K562 (cell line): ENCODE measurements at regions not wholly inside any gene's neighbourhood (a gene's known extent, or its start where the extent isn't known, plus 50 kb on each side); places are given as distances from the start of the nearest gene placed in this dataset.

Experiments
- ATAC-seq: fragments of 200-7000 bp; cut with Tn5 transposase; 3 replicates; pipeline ENCODE4 v1.9.1; 2020; ENCODE audit warnings: moderate library complexity
- BruUV-seq: library from RNA; stranded (reverse); fragments of 400-500 nt; replicated peaks from 2 replicates; lab custom pipeline; 2021; lab: Mats Ljungman, UMichigan
- CTCF ChIA-PET: fragments of 300-600 bp; formaldehyde crosslinking; extraction: SDS; loops from one replicate; lab custom pipeline; 2021; ENCODE audit warnings: low intra/inter-chr PET ratio; lab: Yijun Ruan, JAX
- POLR2A ChIA-PET: fragments of 300-600, 350-650 bp; sonication (Branson Sonifier 250); formaldehyde crosslinking; extraction: SDS; loops from one replicate; lab custom pipeline; 2021; ENCODE audit warnings: antibody characterized with exemption, inconsistent platforms; lab: Yijun Ruan, JAX
- DNase-seq, 4 experiments: peaks; one replicate each; pipeline versions ENCODE4 v3.0.0 to v3.0.0-alpha.2; 2011 to 2018; ENCODE audit warnings: low spot score in 3 of 4, mixed read lengths in 3 of 4; ENCODE audit errors: extremely low read depth in 1 of 4
- FAIRE-seq: peaks from 2 replicates; lab custom pipeline; 2011; peaks lifted over from hg19 to GRCh38; lab: Jason Lieb, UNC
- H2AFZ ChIP-seq: 2 replicates; pipeline ENCODE4 v1.6.0; 2011; ENCODE audit warnings: low read depth, low read length, control low read depth, inconsistent platforms
- H3K27ac ChIP-seq: fragments of 200-600 bp; 3 replicates; pipeline ENCODE4 v1.8.0; 2011; ENCODE audit warnings: low read depth, mild to moderate bottlenecking, control low read depth, inconsistent platforms, low read length, moderate library complexity, mixed read lengths; ENCODE audit errors: extremely low read depth
- H3K27me3 ChIP-seq, 2 experiments: fragments of 300-600 bp in 1 of 2; 2 replicates in 1 of 2; 3 replicates in 1 of 2; pipeline versions ENCODE4 v1.6.0 to v1.8.0; 2011; ENCODE audit warnings: inconsistent platforms in 2 of 2, low read length in 2 of 2, mild to moderate bottlenecking in 1 of 2, mixed read lengths in 1 of 2, moderate library complexity in 1 of 2; ENCODE audit not compliant: control insufficient read depth in 2 of 2, insufficient read depth in 2 of 2
- H3K36me3 ChIP-seq: fragments of 300-600 bp; 3 replicates; pipeline ENCODE4 v1.8.0; 2011; ENCODE audit warnings: mild to moderate bottlenecking, low read length, inconsistent platforms; ENCODE audit not compliant: control insufficient read depth, insufficient read depth
- H3K4me1 ChIP-seq, 2 experiments: fragments of 200-600 bp in 1 of 2; replicated peaks in 1 of 2; 2 replicates in 1 of 2; 3 replicates in 1 of 2; pipeline versions ENCODE4 v1.5.1 to v1.8.0; 2011; ENCODE audit warnings: inconsistent platforms in 2 of 2, low read length in 2 of 2, mild to moderate bottlenecking in 1 of 2, mixed read lengths in 1 of 2, moderate library complexity in 1 of 2; ENCODE audit not compliant: control insufficient read depth in 2 of 2, insufficient read depth in 2 of 2
- H3K4me2 ChIP-seq: 2 replicates; pipeline ENCODE4 v1.6.1; 2011; ENCODE audit warnings: low read length, control low read depth, inconsistent platforms, mixed read lengths; ENCODE audit not compliant: insufficient read depth
- H3K4me3 ChIP-seq: fragments of 200-600 bp; sonication (generic), shearing (Covaris generic); 2 replicates; pipeline ENCODE4 v1.5.1; 2016; ENCODE audit warnings: control low read depth, inconsistent platforms
- H3K79me2 ChIP-seq: fragments of 200-600 bp; 3 replicates; pipeline ENCODE4 v1.8.0; 2011; ENCODE audit warnings: low read length, inconsistent platforms; ENCODE audit not compliant: control insufficient read depth, insufficient read depth
- H3K9ac ChIP-seq, 2 experiments: 2 replicates each; pipeline versions ENCODE4 v1.6.0 to v1.6.1; 2011; ENCODE audit warnings: low read depth in 2 of 2, low read length in 2 of 2, control low read depth in 1 of 2, inconsistent platforms in 1 of 2, mild to moderate bottlenecking in 1 of 2, mixed read lengths in 1 of 2; ENCODE audit not compliant: insufficient read depth in 1 of 2
- H3K9me1 ChIP-seq: one replicate; pipeline ENCODE4 v1.6.0; 2011; ENCODE audit warnings: inconsistent platforms, mild to moderate bottlenecking, low read length, moderate library complexity; ENCODE audit not compliant: control insufficient read depth, insufficient read depth
- H3K9me3 ChIP-seq: replicated peaks from 2 replicates; pipeline ENCODE4 v1.5.1; 2011; ENCODE audit warnings: low read depth, low read length, inconsistent platforms; ENCODE audit not compliant: control insufficient read depth, insufficient read depth
- H4K20me1 ChIP-seq: replicated peaks from 2 replicates; pipeline ENCODE4 v1.6.1; 2011; ENCODE audit warnings: low read length, inconsistent platforms, mixed read lengths; ENCODE audit not compliant: control insufficient read depth, insufficient read depth
- CBFA2T3 ChIP-seq: fragments of 450-650 bp; IDR thresholded peaks from 2 replicates; pipeline ENCODE4 v1.6.1; 2017
- CBX5 ChIP-seq: IDR thresholded peaks from 2 replicates; pipeline ENCODE4 v1.6.1; 2014; ENCODE audit warnings: low read depth, borderline replicate concordance
- HDAC8 ChIP-seq: fragments of 450-650 bp; IDR thresholded peaks from 2 replicates; pipeline ENCODE4 v1.6.1; 2016; ENCODE audit warnings: mild to moderate bottlenecking, missing genetic modification characterization, moderate library complexity, missing compliant biosample characterization
- KLF13 ChIP-seq: fragments of 450-650 bp; IDR thresholded peaks from 2 replicates; pipeline ENCODE4 v1.6.1; 2016; ENCODE audit warnings: missing genetic modification characterization, low read depth, mild to moderate bottlenecking, missing compliant biosample characterization, moderate library complexity, borderline replicate concordance
- MED1 ChIP-seq: sonication (generic); formaldehyde crosslinking; IDR thresholded peaks from 2 replicates; pipeline ENCODE4 v1.8.1; 2023; ENCODE audit warnings: missing genetic modification reagents, borderline replicate concordance
- NR2C1 ChIP-seq, 2 experiments: fragments of 450-650 bp; IDR thresholded peaks; 2 replicates each; pipeline ENCODE4 v1.6.1; 2017; ENCODE audit warnings: mild to moderate bottlenecking in 2 of 2, antibody characterized with exemption in 1 of 2, inconsistent platforms in 1 of 2, missing compliant biosample characterization in 1 of 2, missing genetic modification characterization in 1 of 2
- RAD21 ChIP-seq, 2 experiments: fragments of 250-450 bp in 1 of 2; fragments of 450-650 bp in 1 of 2; sonication (Bioruptor Pico) in 1 of 2; formaldehyde crosslinking in 1 of 2; IDR thresholded peaks in 1 of 2; conservative IDR thresholded peaks in 1 of 2; 2 replicates each; pipeline versions ENCODE4 v1.4.0 to v1.8.0; 2020 to 2022; ENCODE audit warnings: mild to moderate bottlenecking in 2 of 2, moderate library complexity in 1 of 2
- SAP30 ChIP-seq: fragments of 200-600 bp; sonication (generic); IDR thresholded peaks from 2 replicates; pipeline ENCODE4 v1.6.1; 2012; ENCODE audit warnings: borderline replicate concordance, low read depth, mild to moderate bottlenecking, moderate library complexity, low read length, control low read depth, inconsistent platforms; ENCODE audit not compliant: insufficient read depth, poor library complexity, severe bottlenecking
- TEAD2 ChIP-seq: fragments of 450-650 bp; IDR thresholded peaks from 2 replicates; pipeline ENCODE4 v1.6.1; 2016; ENCODE audit warnings: missing genetic modification characterization, control low read depth, missing compliant biosample characterization
- ZNF589 ChIP-seq: fragments of 200-800 bp; sonication (Bioruptor generic); IDR thresholded peaks from 2 replicates; pipeline ENCODE4 v1.6.1; 2016; ENCODE audit warnings: low read depth, missing genetic modification characterization, missing compliant biosample characterization
- in situ Hi-C: fragments of 300-500 bp; cut with MboI; formaldehyde crosslinking; loops from 4 replicates; pipeline ENCODE4 v1.15.0; 2018; ENCODE audit warnings: inconsistent platforms, mixed read lengths
- intact Hi-C: fragments of 100-400 bp; cut with micrococcal nuclease; formaldehyde crosslinking; loops from 2 replicates; pipeline ENCODE4 v1.14.2; 2022
- TF ChIP-seq, protein P1 (sequence below): sonication (generic); formaldehyde crosslinking; IDR thresholded peaks from 2 replicates; pipeline ENCODE4 v1.8.0; 2023; ENCODE audit warnings: mild to moderate bottlenecking, missing genetic modification reagents
- TF ChIP-seq, protein P2 (sequence below): fragments of 450-650 bp; IDR thresholded peaks from 2 replicates; pipeline ENCODE4 v1.6.1; 2016; ENCODE audit warnings: mild to moderate bottlenecking
- TF ChIP-seq, protein P3 (sequence below): fragments of 250-450 bp; sonication (Bioruptor Pico); IDR thresholded peaks from 2 replicates; pipeline ENCODE4 v1.5.0; 2021

DNA sequence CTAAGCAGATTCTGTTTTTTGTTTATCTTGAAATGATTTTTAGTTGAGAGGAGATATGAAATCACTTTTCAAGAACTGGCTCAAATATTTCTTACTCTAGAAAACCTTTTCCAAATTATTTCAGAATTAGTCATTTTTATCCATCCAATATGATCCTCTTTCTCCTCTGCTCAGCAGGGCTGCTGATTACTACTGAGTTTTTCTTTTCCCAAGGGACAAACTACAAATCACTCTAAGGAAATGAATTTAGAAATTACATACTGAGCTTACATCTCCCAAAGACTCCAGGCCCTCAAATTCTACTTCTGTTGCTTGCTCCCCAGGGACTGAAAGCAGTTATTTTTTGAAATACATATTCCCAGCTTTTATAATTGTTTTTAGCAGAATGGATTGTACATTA is 87.4 kb upstream of the UFM1 start (continued):
- TF ChIP-seq, protein P1, sequence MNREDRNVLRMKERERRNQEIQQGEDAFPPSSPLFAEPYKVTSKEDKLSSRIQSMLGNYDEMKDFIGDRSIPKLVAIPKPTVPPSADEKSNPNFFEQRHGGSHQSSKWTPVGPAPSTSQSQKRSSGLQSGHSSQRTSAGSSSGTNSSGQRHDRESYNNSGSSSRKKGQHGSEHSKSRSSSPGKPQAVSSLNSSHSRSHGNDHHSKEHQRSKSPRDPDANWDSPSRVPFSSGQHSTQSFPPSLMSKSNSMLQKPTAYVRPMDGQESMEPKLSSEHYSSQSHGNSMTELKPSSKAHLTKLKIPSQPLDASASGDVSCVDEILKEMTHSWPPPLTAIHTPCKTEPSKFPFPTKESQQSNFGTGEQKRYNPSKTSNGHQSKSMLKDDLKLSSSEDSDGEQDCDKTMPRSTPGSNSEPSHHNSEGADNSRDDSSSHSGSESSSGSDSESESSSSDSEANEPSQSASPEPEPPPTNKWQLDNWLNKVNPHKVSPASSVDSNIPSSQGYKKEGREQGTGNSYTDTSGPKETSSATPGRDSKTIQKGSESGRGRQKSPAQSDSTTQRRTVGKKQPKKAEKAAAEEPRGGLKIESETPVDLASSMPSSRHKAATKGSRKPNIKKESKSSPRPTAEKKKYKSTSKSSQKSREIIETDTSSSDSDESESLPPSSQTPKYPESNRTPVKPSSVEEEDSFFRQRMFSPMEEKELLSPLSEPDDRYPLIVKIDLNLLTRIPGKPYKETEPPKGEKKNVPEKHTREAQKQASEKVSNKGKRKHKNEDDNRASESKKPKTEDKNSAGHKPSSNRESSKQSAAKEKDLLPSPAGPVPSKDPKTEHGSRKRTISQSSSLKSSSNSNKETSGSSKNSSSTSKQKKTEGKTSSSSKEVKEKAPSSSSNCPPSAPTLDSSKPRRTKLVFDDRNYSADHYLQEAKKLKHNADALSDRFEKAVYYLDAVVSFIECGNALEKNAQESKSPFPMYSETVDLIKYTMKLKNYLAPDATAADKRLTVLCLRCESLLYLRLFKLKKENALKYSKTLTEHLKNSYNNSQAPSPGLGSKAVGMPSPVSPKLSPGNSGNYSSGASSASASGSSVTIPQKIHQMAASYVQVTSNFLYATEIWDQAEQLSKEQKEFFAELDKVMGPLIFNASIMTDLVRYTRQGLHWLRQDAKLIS: no peak

DNA sequence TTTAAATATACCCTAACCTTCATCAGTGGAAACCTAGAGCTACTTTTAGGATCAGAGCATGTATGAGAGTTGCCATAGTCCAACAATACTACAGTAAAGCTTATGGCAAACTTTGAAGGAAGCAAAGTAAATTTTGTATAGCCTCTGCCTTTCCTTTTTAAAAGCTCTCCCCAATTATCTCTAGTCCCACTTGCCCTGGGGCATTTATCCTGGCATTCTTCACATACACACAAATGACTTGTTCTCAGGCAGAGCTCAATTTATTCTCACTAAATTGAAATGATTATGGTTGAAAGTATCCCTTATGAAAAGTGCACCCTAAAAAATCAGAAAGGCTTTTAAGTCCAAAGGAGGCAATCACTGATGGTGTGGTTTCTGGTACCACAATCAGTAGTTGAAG is 94.1 kb upstream of the UFM1 start:
- no TSS peak for BruUV-seq
- H3K4me1 ChIP-seq: no peaks in the 10 kb centered on the region
- TF ChIP-seq MED1 (CRISPR knock-in tag): no peak
- TF ChIP-seq, protein P2, sequence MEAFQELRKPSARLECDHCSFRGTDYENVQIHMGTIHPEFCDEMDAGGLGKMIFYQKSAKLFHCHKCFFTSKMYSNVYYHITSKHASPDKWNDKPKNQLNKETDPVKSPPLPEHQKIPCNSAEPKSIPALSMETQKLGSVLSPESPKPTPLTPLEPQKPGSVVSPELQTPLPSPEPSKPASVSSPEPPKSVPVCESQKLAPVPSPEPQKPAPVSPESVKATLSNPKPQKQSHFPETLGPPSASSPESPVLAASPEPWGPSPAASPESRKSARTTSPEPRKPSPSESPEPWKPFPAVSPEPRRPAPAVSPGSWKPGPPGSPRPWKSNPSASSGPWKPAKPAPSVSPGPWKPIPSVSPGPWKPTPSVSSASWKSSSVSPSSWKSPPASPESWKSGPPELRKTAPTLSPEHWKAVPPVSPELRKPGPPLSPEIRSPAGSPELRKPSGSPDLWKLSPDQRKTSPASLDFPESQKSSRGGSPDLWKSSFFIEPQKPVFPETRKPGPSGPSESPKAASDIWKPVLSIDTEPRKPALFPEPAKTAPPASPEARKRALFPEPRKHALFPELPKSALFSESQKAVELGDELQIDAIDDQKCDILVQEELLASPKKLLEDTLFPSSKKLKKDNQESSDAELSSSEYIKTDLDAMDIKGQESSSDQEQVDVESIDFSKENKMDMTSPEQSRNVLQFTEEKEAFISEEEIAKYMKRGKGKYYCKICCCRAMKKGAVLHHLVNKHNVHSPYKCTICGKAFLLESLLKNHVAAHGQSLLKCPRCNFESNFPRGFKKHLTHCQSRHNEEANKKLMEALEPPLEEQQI: no peak
- TF ChIP-seq ZNF589 (CRISPR knock-in tag): no peak
- TF ChIP-seq KLF13 (tag): no peak
- no peak for TF ChIP-seq TEAD2 (tag)
- no peak for TF ChIP-seq CBX5
- TF ChIP-seq CBFA2T3: no peak
- no peak for TF ChIP-seq RAD21 (CRISPR knock-in tag; conservative IDR thresholded peaks at IDR 0.05 in 1 of 2, IDR thresholded peaks at IDR 0.05 in 1 of 2)
- TF ChIP-seq, protein P3, sequence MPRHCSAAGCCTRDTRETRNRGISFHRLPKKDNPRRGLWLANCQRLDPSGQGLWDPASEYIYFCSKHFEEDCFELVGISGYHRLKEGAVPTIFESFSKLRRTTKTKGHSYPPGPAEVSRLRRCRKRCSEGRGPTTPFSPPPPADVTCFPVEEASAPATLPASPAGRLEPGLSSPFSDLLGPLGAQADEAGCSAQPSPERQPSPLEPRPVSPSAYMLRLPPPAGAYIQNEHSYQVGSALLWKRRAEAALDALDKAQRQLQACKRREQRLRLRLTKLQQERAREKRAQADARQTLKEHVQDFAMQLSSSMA (CRISPR knock-in tag): no peak
- no peak for TF ChIP-seq NR2C1 (IDR thresholded peaks at IDR 0.05)
- no peak for TF ChIP-seq NR2C1 (tag; IDR thresholded peaks at IDR 0.05)
- TF ChIP-seq HDAC8 (tag): no peak
- TF ChIP-seq SAP30: no peak

More for the DNA sequence above, 94.1 kb upstream of the UFM1 start:
- Histone ChIP-seq H3K27ac (no peak overlapping the region), H3K9ac (no peak overlapping the region), H3K4me3 (no peak overlapping the region), H4K20me1 (no peaks in the 10 kb centered on the region), H3K9me1 (no peaks in the 10 kb centered on the region), H3K79me2 (no peaks in the 10 kb centered on the region), H2AFZ (no peak overlapping the region), H3K27me3 (no peaks in the 10 kb centered on the region), H3K4me2 (no peak overlapping the region), H3K9me3 (no peaks in the 10 kb centered on the region), H3K36me3 (no peaks in the 10 kb centered on the region)
- in situ Hi-C loops (no loop called here), intact Hi-C loops (no loop called here)
- ATAC-seq (no peak), FAIRE-seq (no peak), DNase-seq (no peak)
- ChIA-PET POLR2A (no interaction called here), CTCF (no interaction called here)
